ENCODE measurements at regions not wholly inside any gene's neighbourhood (a gene's known extent, or its start where the extent isn't known, plus 50 kb on each side); places are given as distances from the start of the nearest gene placed in this dataset.

- TF ChIP-seq CTCF (IDR thresholded peaks at IDR 0.05) (no peak), POLR2A (IDR thresholded peaks at IDR 0.05) (no peak)
Observed at GRCh38 chr6:62819640-62820039, 391.6 kb upstream of the FKBP1C start.
